Retinal pigment epithelial cell (primary cell): ENCODE measurements at regions not wholly inside any gene's neighbourhood (a gene's known extent, or its start where the extent isn't known, plus 50 kb on each side); places are given as distances from the start of the nearest gene placed in this dataset.
"Not testable (repeated sequence)": the region's sequence is repeated elsewhere in the genome, so short reads cannot be mapped to it uniquely, and the experiment has no call there.

Experiments used
- DNase-seq: peaks from one replicate; pipeline ENCODE4 v3.0.0-alpha.2; 2010; ENCODE audit warnings: low read depth
- H3K4me3 ChIP-seq: 2 replicates; pipeline ENCODE4 v1.5.1; 2011; ENCODE audit warnings: mild to moderate bottlenecking, low read length, control low read depth, moderate library complexity
- CTCF ChIP-seq: conservative IDR thresholded peaks from 2 replicates; pipeline ENCODE4 v1.5.1; 2011; ENCODE audit warnings: low read depth, low read length, control low read depth, inconsistent platforms

- no peak for DNase-seq
- H3K4me3 ChIP-seq: no peak overlapping the region
Measured at GRCh38 chr11:22554221-22554620, 71.4 kb downstream of the FANCF start.

DNA sequence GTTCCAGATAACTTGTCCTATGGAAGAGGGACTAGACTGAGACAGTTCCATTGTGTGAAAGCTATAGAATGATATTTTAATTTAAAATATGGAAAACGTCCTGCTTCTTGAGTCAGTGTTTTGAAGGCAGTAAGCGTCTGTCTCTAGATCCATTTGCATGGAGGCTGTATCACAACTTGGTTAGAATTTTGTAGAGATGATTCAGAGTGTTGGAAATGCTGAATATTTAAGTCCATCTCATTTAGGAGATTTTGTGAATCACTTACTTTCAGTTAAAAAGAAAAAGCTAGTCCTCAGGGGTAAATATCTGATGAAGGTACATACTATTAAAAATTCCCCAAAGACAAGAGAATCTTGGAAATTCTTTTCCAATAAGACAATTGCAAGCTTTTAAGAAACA lies 72.7 kb downstream of the FANCF start:
- no peak overlapping the region for H3K4me3 ChIP-seq

More at GRCh38 chr11:22554221-22554620, 71.4 kb downstream of the FANCF start:
- TF ChIP-seq CTCF: no peak

GRCh38 chr11:22546746-22547145 lies 78.9 kb downstream of the FANCF start:
- no peak for DNase-seq
- TF ChIP-seq CTCF: no peak
- H3K4me3 ChIP-seq: no peak overlapping the region

More for the DNA sequence above, 72.7 kb downstream of the FANCF start:
- no peak for DNase-seq
- no peak for TF ChIP-seq CTCF

DNA sequence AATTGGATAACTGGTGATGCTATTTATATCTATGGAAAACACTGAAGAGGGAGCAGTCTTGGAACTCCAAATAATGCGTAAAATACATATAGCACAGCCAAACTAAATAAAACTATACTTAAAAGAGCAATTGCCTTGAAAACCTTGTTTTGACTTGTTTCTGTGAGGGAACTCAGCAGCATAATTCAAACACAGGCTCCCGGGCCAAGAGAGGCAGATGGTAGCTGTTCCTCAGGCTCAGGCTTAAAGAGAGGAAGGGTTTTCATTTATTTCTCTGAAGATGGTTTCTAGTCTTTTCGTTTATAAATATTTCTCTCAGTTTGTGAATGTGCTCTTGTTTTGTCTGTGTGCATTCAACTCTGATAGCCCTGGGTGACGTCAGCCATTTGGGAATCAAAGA lies 82.4 kb downstream of the FANCF start:
- no peak overlapping the region for H3K4me3 ChIP-seq
- no peak for TF ChIP-seq CTCF
- DNase-seq: no peak

DNA sequence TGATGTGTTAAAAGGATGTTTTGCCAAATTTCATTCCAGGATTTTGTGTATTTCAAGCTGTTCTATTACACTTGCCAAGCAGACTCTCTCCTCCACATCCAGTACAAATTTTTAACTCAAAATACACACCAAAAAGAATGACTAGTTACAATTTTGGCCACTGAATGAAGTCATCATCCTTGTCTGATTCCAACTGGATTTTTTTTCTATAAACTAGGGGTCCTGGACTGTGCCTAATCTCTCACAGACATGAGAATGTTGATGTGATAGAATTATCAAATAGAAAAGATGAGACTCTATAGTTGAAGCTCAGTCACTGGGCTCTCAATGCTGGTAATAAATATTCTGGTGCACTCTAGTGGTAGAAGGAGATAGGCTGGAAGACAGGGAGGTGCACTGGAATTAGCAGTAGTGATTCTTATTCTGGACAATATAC lies 85.8 kb downstream of the FANCF start:
- H3K4me3 ChIP-seq: no peak overlapping the region
- DNase-seq: peak; percentile 11
- TF ChIP-seq CTCF: peak; percentile 82

DNA sequence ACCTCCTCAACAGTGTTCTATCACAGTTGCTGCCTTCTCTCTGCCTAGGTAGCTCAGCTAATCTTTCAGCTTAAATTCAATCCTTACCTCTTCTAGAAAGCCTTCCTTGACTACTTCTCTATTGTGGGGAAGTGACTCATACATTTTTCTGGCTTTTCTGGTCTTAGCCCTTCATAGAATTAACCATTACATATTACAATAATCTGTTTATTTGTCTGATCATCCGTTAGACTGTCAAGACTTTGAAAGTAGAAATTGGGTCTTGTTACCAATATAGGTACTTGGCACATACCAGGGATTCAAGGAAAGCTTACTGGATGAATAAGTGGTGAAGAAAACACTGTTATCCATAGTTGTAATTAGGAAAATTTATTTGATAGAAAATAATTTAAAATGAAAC lies 89.6 kb downstream of the FANCF start:
- H3K4me3 ChIP-seq: no peak overlapping the region
- no peak for DNase-seq
- TF ChIP-seq CTCF: no peak

GRCh38 chr11:22528612-22529429 lies 96.8 kb downstream of the FANCF start:
- not testable (repeated sequence) for DNase-seq, H3K4me3 ChIP-seq
